Mesodermal cell (in vitro differentiated cells): ENCODE measurements at regions not wholly inside any gene's neighbourhood (a gene's known extent, or its start where the extent isn't known, plus 50 kb on each side); places are given as distances from the start of the nearest gene placed in this dataset.

ENCODE experiments used
- H3K27ac ChIP-seq: 2 replicates; pipeline ENCODE4 v1.7.0; 2013; ENCODE audit warnings: mild to moderate bottlenecking, low read depth, low read length, moderate library complexity; ENCODE audit not compliant: severe bottlenecking
- H3K36me3 ChIP-seq: 2 replicates; pipeline ENCODE4 v1.7.1; 2013; ENCODE audit warnings: mild to moderate bottlenecking, low read length, moderate library complexity; ENCODE audit not compliant: control insufficient read depth, insufficient read depth
- H3K4me1 ChIP-seq: one replicate; pipeline ENCODE4 v1.7.1; 2013; ENCODE audit warnings: mild to moderate bottlenecking, low read length; ENCODE audit not compliant: insufficient read depth, control insufficient read depth, poor library complexity, severe bottlenecking
- H3K4me3 ChIP-seq: 2 replicates; pipeline ENCODE4 v1.7.0; 2013; ENCODE audit warnings: low read length, control low read depth, mild to moderate bottlenecking; ENCODE audit not compliant: insufficient read depth, poor library complexity, severe bottlenecking; ENCODE audit errors: extremely low read depth
- H3K9me3 ChIP-seq: 2 replicates; pipeline ENCODE4 v1.7.1; 2013; ENCODE audit warnings: mild to moderate bottlenecking, low read length, moderate library complexity; ENCODE audit not compliant: control insufficient read depth
- WGBS, 2 experiments: methylation state at CpG; one replicate each; pipeline ENCODE4 v1.1.5; 2013; ENCODE audit warnings: missing lambda C conversion rate in 2 of 2; ENCODE audit not compliant: insufficient coverage in 2 of 2; 5-methylcytosine and 5-hydroxymethylcytosine counted together

DNA sequence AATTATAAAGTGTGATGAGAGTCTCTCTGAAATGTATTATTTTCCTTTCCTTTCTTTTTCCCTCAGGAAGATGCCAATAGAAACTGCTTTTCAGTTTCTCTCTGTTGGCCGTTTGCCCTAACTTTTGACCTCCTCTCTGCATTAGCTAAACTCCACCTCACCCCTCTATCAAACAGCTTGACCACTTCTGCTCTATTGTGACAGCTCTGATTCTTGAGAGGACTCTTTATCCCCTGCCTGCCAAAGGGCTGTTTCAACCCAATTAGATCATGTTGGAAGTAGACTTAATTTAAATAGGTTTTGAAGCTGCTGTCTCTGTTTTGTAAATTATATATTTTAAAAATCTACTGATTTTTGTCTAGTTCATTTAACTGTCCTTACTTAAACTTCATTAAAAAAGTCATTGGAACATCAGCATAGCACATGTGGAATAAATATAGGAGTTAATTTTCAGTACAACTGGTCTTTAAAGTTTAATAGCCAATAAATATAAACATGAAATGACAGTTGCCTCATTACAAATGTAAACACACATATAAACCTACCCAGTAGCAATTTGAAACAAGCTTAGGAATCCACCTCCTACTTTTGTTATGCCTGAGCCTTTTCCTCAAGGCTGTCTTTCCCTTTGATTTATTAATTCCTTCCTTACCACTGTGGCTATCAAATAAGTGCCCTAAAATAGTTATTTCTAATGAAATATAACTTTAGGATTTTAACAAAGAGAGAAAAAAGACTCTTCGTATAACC lies 152.0 kb downstream of the CHRM3 start:
- Histone ChIP-seq H3K4me1 (no peaks in the 10 kb centered on the region), H3K9me3 (no peaks in the 10 kb centered on the region), H3K27ac (no peak overlapping the region), H3K4me3 (no peak overlapping the region), H3K36me3 (no peaks in the 10 kb centered on the region)
- 17 to 56% methylated on average over 1 of the region's 2 CpGs for WGBS, 2 experiments

GRCh38 chr1:239539051-239539450 lies 152.7 kb downstream of the CHRM3 start:
- Histone ChIP-seq H3K36me3 (no peaks in the 10 kb centered on the region), H3K9me3 (no peaks in the 10 kb centered on the region), H3K4me3 (no peak overlapping the region), H3K27ac (no peak overlapping the region), H3K4me1 (no peaks in the 10 kb centered on the region)
- 65% methylated on average over 2 of the region's 2 CpGs; no CpG with 5 or more reads in 1 of the 2 experiments for WGBS, 2 experiments

DNA sequence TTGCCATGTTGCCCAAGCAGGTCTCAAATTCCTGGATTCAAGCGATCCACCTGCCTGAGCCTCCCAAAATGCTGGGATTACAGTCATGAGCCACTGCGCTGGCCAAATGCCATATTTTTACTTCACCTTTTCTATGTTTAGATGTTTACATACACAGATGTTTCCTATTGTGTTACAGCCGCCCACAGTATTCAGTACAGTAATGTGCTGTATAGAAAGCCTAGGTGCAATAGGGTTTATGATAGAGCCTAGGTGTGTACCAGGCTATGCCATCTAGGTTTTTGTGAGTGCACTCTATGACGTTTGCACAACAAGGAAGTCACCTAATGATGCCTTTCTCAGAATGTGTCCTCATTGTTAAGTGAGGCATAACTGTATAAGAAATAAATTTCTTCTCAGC lies 153.4 kb downstream of the CHRM3 start:
- H3K27ac ChIP-seq, result no peak overlapping the region
- H3K4me3 ChIP-seq, result no peak overlapping the region
- H3K36me3 ChIP-seq, result no peaks in the 10 kb centered on the region
- no peaks in the 10 kb centered on the region for H3K9me3 ChIP-seq
- H3K4me1 ChIP-seq, result no peaks in the 10 kb centered on the region
- 83 to 89% methylated on average over 1 of the region's 4 CpGs for WGBS, 2 experiments

DNA sequence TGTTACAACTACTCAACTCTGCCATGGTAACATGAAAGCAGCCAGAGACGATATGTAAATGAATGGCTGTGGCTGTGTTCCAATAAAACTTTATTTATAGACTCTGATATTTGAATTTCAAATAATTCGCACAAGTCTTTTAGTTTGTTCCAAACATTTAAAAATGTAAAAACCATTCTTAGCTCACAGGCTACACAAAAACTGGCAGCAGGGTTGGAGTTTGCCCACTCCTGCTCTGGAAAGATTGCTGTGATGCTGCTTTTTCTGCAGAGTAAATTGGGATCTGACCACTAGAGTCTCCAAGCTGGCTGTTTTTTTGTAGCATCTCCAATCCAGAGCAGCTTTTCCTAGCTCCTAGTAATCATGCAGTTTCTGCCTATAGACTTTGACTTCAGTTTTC lies 157.5 kb downstream of the CHRM3 start:
- no peak overlapping the region for H3K27ac ChIP-seq
- H3K4me1 ChIP-seq, result no peaks in the 10 kb centered on the region
- no peak overlapping the region for H3K4me3 ChIP-seq
- WGBS, 2 experiments, result no CpG with 5 or more reads among the region's 2 CpGs
- no peaks in the 10 kb centered on the region for H3K36me3 ChIP-seq
- no peaks in the 10 kb centered on the region for H3K9me3 ChIP-seq

GRCh38 chr1:239545466-239545865 lies 159.1 kb downstream of the CHRM3 start:
- H3K4me3 ChIP-seq, result no peak overlapping the region
- WGBS, 2 experiments, result no CpG with 5 or more reads among the region's 3 CpGs
- H3K27ac ChIP-seq, result no peak overlapping the region
- no peaks in the 10 kb centered on the region for H3K9me3 ChIP-seq
- H3K36me3 ChIP-seq, result no peaks in the 10 kb centered on the region
- no peaks in the 10 kb centered on the region for H3K4me1 ChIP-seq

- Histone ChIP-seq H3K9me3 (no peaks in the 10 kb centered on the region), H3K36me3 (no peaks in the 10 kb centered on the region), H3K4me1 (no peaks in the 10 kb centered on the region), H3K4me3 (no peak overlapping the region), H3K27ac (no peak overlapping the region)
- 90 to 100% methylated on average over 1 to 2 of the region's 2 CpGs for WGBS, 2 experiments
These were observed 161.6 kb downstream of the CHRM3 start for GRCh38 chr1:239547987-239548386.

GRCh38 chr1:239550178-239550577 lies 163.8 kb downstream of the CHRM3 start:
- 85 to 95% methylated on average over 2 of the region's 2 CpGs for WGBS, 2 experiments
- Histone ChIP-seq H3K27ac (no peak overlapping the region), H3K9me3 (no peaks in the 10 kb centered on the region), H3K36me3 (no peaks in the 10 kb centered on the region), H3K4me3 (no peak overlapping the region), H3K4me1 (no peaks in the 10 kb centered on the region)

GRCh38 chr1:239555350-239555749 lies 169.0 kb downstream of the CHRM3 start:
- Histone ChIP-seq H3K9me3 (no peaks in the 10 kb centered on the region), H3K36me3 (no peaks in the 10 kb centered on the region), H3K4me1 (no peaks in the 10 kb centered on the region), H3K4me3 (no peak overlapping the region), H3K27ac (no peak overlapping the region)
- 90 to 91% methylated on average over 4 of the region's 4 CpGs for WGBS, 2 experiments

- Histone ChIP-seq H3K4me1 (no peaks in the 10 kb centered on the region), H3K27ac (no peak overlapping the region), H3K36me3 (no peaks in the 10 kb centered on the region), H3K4me3 (no peak overlapping the region), H3K9me3 (no peaks in the 10 kb centered on the region)
- WGBS, 2 experiments, result 77 to 100% methylated on average over 2 of the region's 2 CpGs
These were observed 172.2 kb downstream of the CHRM3 start for GRCh38 chr1:239558559-239558958.

DNA sequence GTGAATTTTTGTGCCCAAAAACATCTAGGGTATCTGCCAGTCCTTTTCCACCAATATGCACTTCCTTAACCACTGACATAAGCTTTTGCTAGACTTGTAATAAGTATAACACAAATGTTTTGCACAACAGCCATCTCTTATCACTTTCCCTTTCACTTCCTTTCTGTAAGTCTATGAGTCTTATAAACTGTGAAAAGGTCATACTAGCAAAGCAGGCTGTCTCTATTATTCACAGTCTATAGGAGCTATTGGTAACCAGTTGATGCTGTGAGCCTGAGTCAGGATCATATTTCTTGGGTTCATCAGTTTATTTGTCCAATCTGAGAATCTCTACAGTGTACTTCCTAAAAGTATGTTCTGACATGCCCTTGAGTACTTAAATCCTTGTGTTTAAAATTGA lies 172.6 kb downstream of the CHRM3 start:
- no peak overlapping the region for H3K4me3 ChIP-seq
- H3K27ac ChIP-seq, result no peak overlapping the region

GRCh38 chr1:239560921-239561320 lies 174.6 kb downstream of the CHRM3 start:
- H3K4me1 ChIP-seq, result no peaks in the 10 kb centered on the region
- H3K27ac ChIP-seq, result no peak overlapping the region
- WGBS, 2 experiments, result 90 to 97% methylated on average over 3 to 4 of the region's 4 CpGs
- no peak overlapping the region for H3K4me3 ChIP-seq
- no peaks in the 10 kb centered on the region for H3K9me3 ChIP-seq
- no peaks in the 10 kb centered on the region for H3K36me3 ChIP-seq

More for the DNA sequence above, 172.6 kb downstream of the CHRM3 start:
- no peaks in the 10 kb centered on the region for H3K4me1 ChIP-seq
- H3K9me3 ChIP-seq, result no peaks in the 10 kb centered on the region
- no peaks in the 10 kb centered on the region for H3K36me3 ChIP-seq
